Fibroblast of lung (primary cell): ENCODE measurements at regions not wholly inside any gene's neighbourhood (a gene's known extent, or its start where the extent isn't known, plus 50 kb on each side); places are given as distances from the start of the nearest gene placed in this dataset.

Experiments used
- EZH2 ChIP-seq: IDR thresholded peaks from 2 replicates; pipeline ENCODE4 v1.5.1; 2012; ENCODE audit warnings: low read length, control low read depth, mild to moderate bottlenecking; ENCODE audit errors: missing control alignments
- TF ChIP-seq, protein P1 (sequence below), 2 donors: IDR thresholded peaks in 1 of 2; conservative IDR thresholded peaks in 1 of 2; 1 replicate in 1 of 2; 2 replicates in 1 of 2; pipeline ENCODE4 v1.5.1; 2011 to 2012; ENCODE audit warnings: low read length in 2 of 2, control low read depth in 1 of 2, inconsistent platforms in 1 of 2, low read depth in 1 of 2, mild to moderate bottlenecking in 1 of 2

DNA sequence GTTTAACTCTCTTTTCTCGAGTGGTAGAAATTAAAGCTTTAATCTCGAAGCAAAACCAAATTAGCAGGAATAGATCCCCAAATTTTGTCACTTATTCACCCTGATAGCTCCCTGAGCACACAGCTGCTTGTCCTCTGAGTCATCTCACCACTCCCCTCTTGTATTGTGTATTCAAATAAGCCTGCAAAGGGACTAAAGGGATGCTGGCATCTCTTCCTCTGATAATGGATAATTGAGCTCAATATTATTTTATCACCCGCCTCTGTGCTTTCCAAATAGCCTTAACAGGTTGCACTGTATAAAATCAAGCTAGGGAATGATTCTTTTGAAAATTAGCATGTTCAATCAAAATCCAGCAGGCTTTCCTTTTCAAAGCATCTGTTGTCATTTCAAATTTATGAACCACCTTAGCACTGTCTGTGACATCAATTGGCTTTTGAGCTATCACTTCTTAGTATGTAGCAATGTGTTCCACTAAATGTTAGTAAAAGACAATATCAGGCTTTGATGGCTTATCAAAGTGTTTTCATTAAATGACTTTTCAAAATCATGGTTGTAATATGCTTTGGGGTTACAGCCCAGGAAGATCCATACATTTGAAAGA is 561.6 kb downstream of the PLA2G4A start:
- no peak for TF ChIP-seq EZH2
- TF ChIP-seq, protein P1, sequence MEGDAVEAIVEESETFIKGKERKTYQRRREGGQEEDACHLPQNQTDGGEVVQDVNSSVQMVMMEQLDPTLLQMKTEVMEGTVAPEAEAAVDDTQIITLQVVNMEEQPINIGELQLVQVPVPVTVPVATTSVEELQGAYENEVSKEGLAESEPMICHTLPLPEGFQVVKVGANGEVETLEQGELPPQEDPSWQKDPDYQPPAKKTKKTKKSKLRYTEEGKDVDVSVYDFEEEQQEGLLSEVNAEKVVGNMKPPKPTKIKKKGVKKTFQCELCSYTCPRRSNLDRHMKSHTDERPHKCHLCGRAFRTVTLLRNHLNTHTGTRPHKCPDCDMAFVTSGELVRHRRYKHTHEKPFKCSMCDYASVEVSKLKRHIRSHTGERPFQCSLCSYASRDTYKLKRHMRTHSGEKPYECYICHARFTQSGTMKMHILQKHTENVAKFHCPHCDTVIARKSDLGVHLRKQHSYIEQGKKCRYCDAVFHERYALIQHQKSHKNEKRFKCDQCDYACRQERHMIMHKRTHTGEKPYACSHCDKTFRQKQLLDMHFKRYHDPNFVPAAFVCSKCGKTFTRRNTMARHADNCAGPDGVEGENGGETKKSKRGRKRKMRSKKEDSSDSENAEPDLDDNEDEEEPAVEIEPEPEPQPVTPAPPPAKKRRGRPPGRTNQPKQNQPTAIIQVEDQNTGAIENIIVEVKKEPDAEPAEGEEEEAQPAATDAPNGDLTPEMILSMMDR (conservative IDR thresholded peaks at IDR 0.05 in 1 of 2, IDR thresholded peaks at IDR 0.05 in 1 of 2; ENCODE audit: low read depth in 1 of 2, low read length in 2 of 2), result no peak
